ENCODE measurements at regions not wholly inside any gene's neighbourhood (a gene's known extent, or its start where the extent isn't known, plus 50 kb on each side); places are given as distances from the start of the nearest gene placed in this dataset.

GRCh38 chr13:64410276-64411053 lies 2819.7 kb downstream of the PCDH9 start:
- H3K79me1 ChIP-seq (ENCODE audit: low read length), result no peaks in the 10 kb centered on the region
- no peak overlapping the region for H2AFZ ChIP-seq (ENCODE audit: insufficient read depth, low read length, poor library complexity)
- no peaks in the 10 kb centered on the region for H3K79me2 ChIP-seq (ENCODE audit: control insufficient read depth, insufficient read depth, low read length, poor library complexity)
- H3K36me3 ChIP-seq (ENCODE audit: control insufficient read depth in 1 of 2, insufficient read depth in 2 of 2, low read length in 2 of 2), result no peaks in the 10 kb centered on the region
- no peak overlapping the region for H4K12ac ChIP-seq (ENCODE audit: low read depth, low read length)
- H4K91ac ChIP-seq (ENCODE audit: low read depth, low read length), result no peak overlapping the region
- H3K9me3 ChIP-seq (ENCODE audit: insufficient read depth, low read depth, low read length), result no peaks in the 10 kb centered on the region
- no peak overlapping the region for H4K8ac ChIP-seq (ENCODE audit: low read depth, low read length)
- no peak overlapping the region for H2AK5ac ChIP-seq (ENCODE audit: low read length)
- no peak overlapping the region for H2BK12ac ChIP-seq (ENCODE audit: low read length)
- DNase-seq, result no peak
- no peak overlapping the region for H3K4me3 ChIP-seq (ENCODE audit: low read depth, low read length)
- no peak overlapping the region for H3K9ac ChIP-seq (ENCODE audit: low read length)
- H3K4me2 ChIP-seq (ENCODE audit: low read length), result no peak overlapping the region
- no peaks in the 10 kb centered on the region for H3K4me1 ChIP-seq (ENCODE audit: control insufficient read depth in 1 of 2, insufficient read depth in 2 of 2, low read length in 2 of 2)
- H3K4ac ChIP-seq (ENCODE audit: low read depth, low read length), result no peak overlapping the region
- no CpG with 5 or more reads among the region's 5 CpGs for WGBS (ENCODE audit: extremely low coverage, insufficient coverage, insufficient read length)
- no peak overlapping the region for H3K27ac ChIP-seq (ENCODE audit: low read depth, low read length)
- H3K27me3 ChIP-seq (ENCODE audit: insufficient read depth, low read length), result no peaks in the 10 kb centered on the region
- no peak overlapping the region for H2BK120ac ChIP-seq (ENCODE audit: insufficient read depth, low read length, poor library complexity)
- H2BK5ac ChIP-seq (ENCODE audit: low read depth, low read length, poor library complexity), result no peak overlapping the region
- no peak overlapping the region for H3K18ac ChIP-seq (ENCODE audit: low read length)
- H3K14ac ChIP-seq (ENCODE audit: low read length), result no peak overlapping the region
- H3K23ac ChIP-seq (ENCODE audit: low read length), result no peak overlapping the region

- no CpG with 5 or more reads among the region's 2 CpGs for WGBS (ENCODE audit: extremely low coverage, insufficient coverage, insufficient read length)
- Histone ChIP-seq H3K23ac (ENCODE audit: low read length) (no peak overlapping the region), H3K9me3 (ENCODE audit: insufficient read depth, low read depth, low read length) (no peaks in the 10 kb centered on the region), H2BK120ac (ENCODE audit: insufficient read depth, low read length, poor library complexity) (no peak overlapping the region), H3K4ac (ENCODE audit: low read depth, low read length) (no peak overlapping the region), H3K9ac (ENCODE audit: low read length) (no peak overlapping the region), H2BK5ac (ENCODE audit: low read depth, low read length, poor library complexity) (no peak overlapping the region), H3K14ac (ENCODE audit: low read length) (no peak overlapping the region), H3K79me1 (ENCODE audit: low read length) (no peaks in the 10 kb centered on the region), H3K79me2 (ENCODE audit: control insufficient read depth, insufficient read depth, low read length, poor library complexity) (no peaks in the 10 kb centered on the region), H3K18ac (ENCODE audit: low read length) (no peak overlapping the region), H3K27ac (ENCODE audit: low read depth, low read length) (no peak overlapping the region), H4K12ac (ENCODE audit: low read depth, low read length) (no peak overlapping the region), H4K91ac (ENCODE audit: low read depth, low read length) (no peak overlapping the region), H3K4me3 (ENCODE audit: low read depth, low read length) (no peak overlapping the region), H2BK12ac (ENCODE audit: low read length) (no peak overlapping the region), H2AK5ac (ENCODE audit: low read length) (no peak overlapping the region), H2AFZ (ENCODE audit: insufficient read depth, low read length, poor library complexity) (no peak overlapping the region), H3K4me2 (ENCODE audit: low read length) (no peak overlapping the region), H4K8ac (ENCODE audit: low read depth, low read length) (no peak overlapping the region), H3K27me3 (ENCODE audit: insufficient read depth, low read length) (no peaks in the 10 kb centered on the region), H3K4me1 (ENCODE audit: control insufficient read depth in 1 of 2, insufficient read depth in 2 of 2, low read length in 2 of 2) (peaks cover 0 to 3% of the 10 kb centered on the region in 2 experiments), H3K36me3 (ENCODE audit: control insufficient read depth in 1 of 2, insufficient read depth in 2 of 2, low read length in 2 of 2) (no peaks in the 10 kb centered on the region)
- no peak for DNase-seq
Measured at GRCh38 chr13:64397701-64398100, 2832.4 kb downstream of the PCDH9 start.

- Histone ChIP-seq H3K79me2 (ENCODE audit: control insufficient read depth, insufficient read depth, low read length, poor library complexity) (no peaks in the 10 kb centered on the region), H2AFZ (ENCODE audit: insufficient read depth, low read length, poor library complexity) (no peak overlapping the region), H4K91ac (ENCODE audit: low read depth, low read length) (no peak overlapping the region), H3K9me3 (ENCODE audit: insufficient read depth, low read depth, low read length) (peaks cover 6% of the 10 kb centered on the region), H3K4ac (ENCODE audit: low read depth, low read length) (no peak overlapping the region), H3K36me3 (ENCODE audit: control insufficient read depth in 1 of 2, insufficient read depth in 2 of 2, low read length in 2 of 2) (no peaks in the 10 kb centered on the region), H3K18ac (ENCODE audit: low read length) (no peak overlapping the region), H3K4me1 (ENCODE audit: control insufficient read depth in 1 of 2, insufficient read depth in 2 of 2, low read length in 2 of 2) (no peaks in the 10 kb centered on the region), H3K27me3 (ENCODE audit: insufficient read depth, low read length) (no peaks in the 10 kb centered on the region), H4K12ac (ENCODE audit: low read depth, low read length) (no peak overlapping the region), H3K4me2 (ENCODE audit: low read length) (no peak overlapping the region), H3K4me3 (ENCODE audit: low read depth, low read length) (no peak overlapping the region), H3K23ac (ENCODE audit: low read length) (no peak overlapping the region), H2AK5ac (ENCODE audit: low read length) (no peak overlapping the region), H3K27ac (ENCODE audit: low read depth, low read length) (no peak overlapping the region), H3K79me1 (ENCODE audit: low read length) (no peaks in the 10 kb centered on the region), H4K8ac (ENCODE audit: low read depth, low read length) (no peak overlapping the region), H2BK5ac (ENCODE audit: low read depth, low read length, poor library complexity) (no peak overlapping the region), H3K14ac (ENCODE audit: low read length) (no peak overlapping the region), H3K9ac (ENCODE audit: low read length) (no peak overlapping the region), H2BK120ac (ENCODE audit: insufficient read depth, low read length, poor library complexity) (no peak overlapping the region), H2BK12ac (ENCODE audit: low read length) (no peak overlapping the region)
- DNase-seq, result no peak
- no CpG with 5 or more reads among the region's 1 CpG for WGBS (ENCODE audit: extremely low coverage, insufficient coverage, insufficient read length)
Measured at GRCh38 chr13:64377606-64378005, 2852.5 kb downstream of the PCDH9 start.

GRCh38 chr13:64371461-64371860 lies 2858.7 kb downstream of the PCDH9 start:
- H2BK5ac ChIP-seq (ENCODE audit: low read depth, low read length, poor library complexity), result peak overlapping the region; percentile 43
- no peak overlapping the region for H2AK5ac ChIP-seq (ENCODE audit: low read length)
- H3K27ac ChIP-seq (ENCODE audit: low read depth, low read length), result no peak overlapping the region
- H3K18ac ChIP-seq (ENCODE audit: low read length), result no peak overlapping the region
- no peak overlapping the region for H4K91ac ChIP-seq (ENCODE audit: low read depth, low read length)
- H3K27me3 ChIP-seq (ENCODE audit: insufficient read depth, low read length), result no peaks in the 10 kb centered on the region
- no peak overlapping the region for H3K4ac ChIP-seq (ENCODE audit: low read depth, low read length)
- no CpG with 5 or more reads among the region's 2 CpGs for WGBS (ENCODE audit: extremely low coverage, insufficient coverage, insufficient read length)
- no peak for DNase-seq
- peaks cover 2% of the 10 kb centered on the region for H3K79me1 ChIP-seq (ENCODE audit: low read length)
- no peak overlapping the region for H3K23ac ChIP-seq (ENCODE audit: low read length)
- H3K14ac ChIP-seq (ENCODE audit: low read length), result no peak overlapping the region
- peaks cover 7 to 8% of the 10 kb centered on the region in 2 experiments for H3K4me1 ChIP-seq (ENCODE audit: control insufficient read depth in 1 of 2, insufficient read depth in 2 of 2, low read length in 2 of 2)
- H3K79me2 ChIP-seq (ENCODE audit: control insufficient read depth, insufficient read depth, low read length, poor library complexity), result no peaks in the 10 kb centered on the region
- no peak overlapping the region for H4K12ac ChIP-seq (ENCODE audit: low read depth, low read length)
- H3K9me3 ChIP-seq (ENCODE audit: insufficient read depth, low read depth, low read length), result peaks cover 6% of the 10 kb centered on the region
- no peak overlapping the region for H2BK120ac ChIP-seq (ENCODE audit: insufficient read depth, low read length, poor library complexity)
- no peak overlapping the region for H4K8ac ChIP-seq (ENCODE audit: low read depth, low read length)
- no peak overlapping the region for H3K4me3 ChIP-seq (ENCODE audit: low read depth, low read length)
- H2BK12ac ChIP-seq (ENCODE audit: low read length), result no peak overlapping the region
- H3K9ac ChIP-seq (ENCODE audit: low read length), result no peak overlapping the region
- no peaks in the 10 kb centered on the region for H3K36me3 ChIP-seq (ENCODE audit: control insufficient read depth in 1 of 2, insufficient read depth in 2 of 2, low read length in 2 of 2)
- no peak overlapping the region for H2AFZ ChIP-seq (ENCODE audit: insufficient read depth, low read length, poor library complexity)
- no peak overlapping the region for H3K4me2 ChIP-seq (ENCODE audit: low read length)
